Neural cell (in vitro differentiated cells): ENCODE measurements at regions not wholly inside any gene's neighbourhood (a gene's known extent, or its start where the extent isn't known, plus 50 kb on each side); places are given as distances from the start of the nearest gene placed in this dataset.

Source experiments
- H2AFZ ChIP-seq: fragments of 200-600, 300-800 bp; sonication (generic), shearing (Covaris generic); 2 replicates; pipeline ENCODE4 v1.6.0; 2014; ENCODE audit warnings: low read depth, mild to moderate bottlenecking, antibody characterized with exemption, low read length, moderate library complexity
- H3F3A ChIP-seq: fragments of 200-600 bp; shearing (Covaris generic); 2 replicates; pipeline ENCODE4 v1.6.1; 2016; ENCODE audit warnings: mild to moderate bottlenecking, moderate library complexity, mixed read lengths, antibody characterized with exemption, low read length; ENCODE audit not compliant: insufficient read depth, poor library complexity, severe bottlenecking
- H3K27ac ChIP-seq: fragments of 200-600, 300-800 bp; sonication (generic), shearing (Covaris generic); 2 replicates; pipeline ENCODE4 v1.5.1; 2014; ENCODE audit warnings: mild to moderate bottlenecking, low read length, moderate library complexity
- H3K27me3 ChIP-seq: fragments of 300-800, 200-600 bp; sonication (generic), shearing (Covaris generic); 2 replicates; pipeline ENCODE4 v1.6.0; 2014; ENCODE audit warnings: mild to moderate bottlenecking, low read depth, low read length, moderate library complexity; ENCODE audit not compliant: insufficient read depth
- H3K36me3 ChIP-seq: fragments of 300-800, 200-600 bp; sonication (generic), shearing (Covaris generic); 2 replicates; pipeline ENCODE4 v1.5.1; 2014; ENCODE audit warnings: mild to moderate bottlenecking, antibody characterized with exemption, low read length, moderate library complexity; ENCODE audit not compliant: insufficient read depth
- H3K4me2 ChIP-seq: fragments of 300-800, 200-600 bp; sonication (generic), shearing (Covaris generic); 2 replicates; pipeline ENCODE4 v1.6.0; 2014; ENCODE audit warnings: mild to moderate bottlenecking, low read length
- H3K4me3 ChIP-seq: fragments of 300-800, 200-600 bp; sonication (generic), shearing (Covaris generic); 2 replicates; pipeline ENCODE4 v1.5.1; 2014; ENCODE audit warnings: mild to moderate bottlenecking, low read length, moderate library complexity
- H3K79me2 ChIP-seq: fragments of 200-600 bp; shearing (Covaris generic); replicated peaks from 2 replicates; pipeline ENCODE4 v1.6.0; 2014; ENCODE audit warnings: mild to moderate bottlenecking, low read length, moderate library complexity; ENCODE audit not compliant: insufficient read depth
- H3K9ac ChIP-seq: fragments of 300-800, 200-600 bp; sonication (generic), shearing (Covaris generic); 2 replicates; pipeline ENCODE4 v1.6.1; 2016; ENCODE audit warnings: mild to moderate bottlenecking, low read length, mixed read lengths
- H3K9me2 ChIP-seq: fragments of 200-600 bp; shearing (Covaris generic); 2 replicates; pipeline ENCODE4 v1.6.1; 2016; ENCODE audit warnings: mild to moderate bottlenecking, low read length, mixed read lengths; ENCODE audit not compliant: insufficient read depth
- H3K9me3 ChIP-seq: fragments of 200-600, 300-800 bp; sonication (generic), shearing (Covaris generic); 2 replicates; pipeline ENCODE4 v1.6.1; 2016; ENCODE audit warnings: mild to moderate bottlenecking, mixed run types, low read length, moderate library complexity, mixed read lengths
- H4K20me1 ChIP-seq: fragments of 200-600 bp; shearing (Covaris generic); 2 replicates; pipeline ENCODE4 v1.6.1; 2016; ENCODE audit warnings: mild to moderate bottlenecking, mixed run types; ENCODE audit not compliant: insufficient read depth
- CTCF ChIP-seq: fragments of 450-650 bp; IDR thresholded peaks from 2 replicates; pipeline ENCODE4 v1.5.1; 2014; ENCODE audit warnings: antibody characterized with exemption, mild to moderate bottlenecking, moderate library complexity; ENCODE audit not compliant: poor library complexity, severe bottlenecking
- EP300 ChIP-seq: fragments of 450-650 bp; conservative IDR thresholded peaks from 2 replicates; pipeline ENCODE4 v1.6.1; 2014; ENCODE audit warnings: antibody characterized with exemption, mild to moderate bottlenecking, moderate library complexity; ENCODE audit not compliant: poor library complexity, severe bottlenecking
- EZH2 ChIP-seq: fragments of 200-600, 300-800 bp; shearing (Covaris generic), sonication (generic); IDR thresholded peaks from 2 replicates; pipeline ENCODE4 v1.6.1; 2014; ENCODE audit warnings: antibody characterized with exemption, low read length, borderline replicate concordance, mild to moderate bottlenecking; ENCODE audit not compliant: insufficient read depth, poor library complexity, severe bottlenecking
- MXI1 ChIP-seq: fragments of 450-650 bp; conservative IDR thresholded peaks from 2 replicates; pipeline ENCODE4 v1.6.1; 2014; ENCODE audit warnings: antibody characterized with exemption, mild to moderate bottlenecking; ENCODE audit not compliant: poor library complexity, severe bottlenecking
- POLR2AphosphoS5 ChIP-seq: IDR thresholded peaks from 2 replicates; pipeline ENCODE4 v1.6.1; 2012
- RAD21 ChIP-seq: fragments of 450-650 bp; conservative IDR thresholded peaks from 2 replicates; pipeline ENCODE4 v1.6.1; 2014; ENCODE audit warnings: antibody characterized with exemption, mild to moderate bottlenecking, moderate library complexity
- SMC3 ChIP-seq: fragments of 450-650 bp; conservative IDR thresholded peaks from 2 replicates; pipeline ENCODE4 v1.6.1; 2014; ENCODE audit warnings: antibody characterized with exemption, mild to moderate bottlenecking, moderate library complexity; ENCODE audit not compliant: poor library complexity
- TAF1 ChIP-seq: IDR thresholded peaks from 2 replicates; pipeline ENCODE4 v1.6.1; 2012; ENCODE audit warnings: low read depth
- TF ChIP-seq, protein P1 (sequence below): IDR thresholded peaks from 2 replicates; pipeline ENCODE4 v1.6.1; 2012; ENCODE audit warnings: borderline replicate concordance

GRCh38 chr22:48709453-48709852 lies 1118.2 kb downstream of the BRD1 start:
- Histone ChIP-seq H3K9me3 (no peaks in the 10 kb centered on the region), H4K20me1 (no peaks in the 10 kb centered on the region), H3K79me2 (no peaks in the 10 kb centered on the region), H3K27me3 (no peaks in the 10 kb centered on the region), H3K4me2 (no peak overlapping the region), H3K4me3 (no peak overlapping the region), H3K27ac (no peak overlapping the region), H3K36me3 (no peaks in the 10 kb centered on the region), H3K9me2 (no peaks in the 10 kb centered on the region), H3F3A (no peaks in the 10 kb centered on the region), H3K9ac (no peak overlapping the region), H2AFZ (no peak overlapping the region)
- TF ChIP-seq TAF1 = no peak

- Histone ChIP-seq H3K27ac (no peak overlapping the region), H3K9ac (no peak overlapping the region), H3F3A (no peaks in the 10 kb centered on the region), H2AFZ (no peak overlapping the region), H3K79me2 (no peaks in the 10 kb centered on the region), H3K4me3 (no peak overlapping the region), H4K20me1 (no peaks in the 10 kb centered on the region), H3K4me2 (no peak overlapping the region), H3K9me2 (no peaks in the 10 kb centered on the region), H3K9me3 (no peaks in the 10 kb centered on the region), H3K27me3 (no peaks in the 10 kb centered on the region), H3K36me3 (no peaks in the 10 kb centered on the region)
- TF ChIP-seq POLR2AphosphoS5 (no peak), TAF1 (no peak), RAD21 (no peak), EZH2 (no peak), SMC3 (no peak), EP300 (no peak), MXI1 (no peak), CTCF (no peak)
- TF ChIP-seq, protein P1, sequence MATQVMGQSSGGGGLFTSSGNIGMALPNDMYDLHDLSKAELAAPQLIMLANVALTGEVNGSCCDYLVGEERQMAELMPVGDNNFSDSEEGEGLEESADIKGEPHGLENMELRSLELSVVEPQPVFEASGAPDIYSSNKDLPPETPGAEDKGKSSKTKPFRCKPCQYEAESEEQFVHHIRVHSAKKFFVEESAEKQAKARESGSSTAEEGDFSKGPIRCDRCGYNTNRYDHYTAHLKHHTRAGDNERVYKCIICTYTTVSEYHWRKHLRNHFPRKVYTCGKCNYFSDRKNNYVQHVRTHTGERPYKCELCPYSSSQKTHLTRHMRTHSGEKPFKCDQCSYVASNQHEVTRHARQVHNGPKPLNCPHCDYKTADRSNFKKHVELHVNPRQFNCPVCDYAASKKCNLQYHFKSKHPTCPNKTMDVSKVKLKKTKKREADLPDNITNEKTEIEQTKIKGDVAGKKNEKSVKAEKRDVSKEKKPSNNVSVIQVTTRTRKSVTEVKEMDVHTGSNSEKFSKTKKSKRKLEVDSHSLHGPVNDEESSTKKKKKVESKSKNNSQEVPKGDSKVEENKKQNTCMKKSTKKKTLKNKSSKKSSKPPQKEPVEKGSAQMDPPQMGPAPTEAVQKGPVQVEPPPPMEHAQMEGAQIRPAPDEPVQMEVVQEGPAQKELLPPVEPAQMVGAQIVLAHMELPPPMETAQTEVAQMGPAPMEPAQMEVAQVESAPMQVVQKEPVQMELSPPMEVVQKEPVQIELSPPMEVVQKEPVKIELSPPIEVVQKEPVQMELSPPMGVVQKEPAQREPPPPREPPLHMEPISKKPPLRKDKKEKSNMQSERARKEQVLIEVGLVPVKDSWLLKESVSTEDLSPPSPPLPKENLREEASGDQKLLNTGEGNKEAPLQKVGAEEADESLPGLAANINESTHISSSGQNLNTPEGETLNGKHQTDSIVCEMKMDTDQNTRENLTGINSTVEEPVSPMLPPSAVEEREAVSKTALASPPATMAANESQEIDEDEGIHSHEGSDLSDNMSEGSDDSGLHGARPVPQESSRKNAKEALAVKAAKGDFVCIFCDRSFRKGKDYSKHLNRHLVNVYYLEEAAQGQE = no peak
These were observed 1119.0 kb downstream of the BRD1 start for GRCh38 chr22:48708558-48709245.
